AG04450 (cell line): ENCODE measurements at regions not wholly inside any gene's neighbourhood (a gene's known extent, or its start where the extent isn't known, plus 50 kb on each side); places are given as distances from the start of the nearest gene placed in this dataset.

Source experiments
- CTCF ChIA-PET: fragments of 300-600, 350-600 bp; formaldehyde crosslinking; extraction: SDS; loops from one replicate; lab custom pipeline; 2022; ENCODE audit warnings: antibody characterized with exemption, inconsistent platforms; lab: Charles Lee
- POLR2A ChIA-PET: fragments of 350-600 bp; formaldehyde crosslinking; extraction: SDS; loops from one replicate; lab custom pipeline; 2021; ENCODE audit warnings: antibody characterized with exemption, inconsistent platforms; lab: Yijun Ruan, JAX
- DNase-seq: peaks from one replicate; pipeline ENCODE4 v3.0.0-alpha.2; 2011; ENCODE audit warnings: low read depth, low spot score
- H3K27ac ChIP-seq: one replicate; pipeline ENCODE4 v1.5.1; 2012; ENCODE audit warnings: low read depth, low read length, control low read depth
- H3K27me3 ChIP-seq: one replicate; pipeline ENCODE4 v1.6.0; 2012; ENCODE audit warnings: low read length; ENCODE audit not compliant: control insufficient read depth, insufficient read depth
- H3K4me3 ChIP-seq: 2 replicates; pipeline ENCODE4 v1.5.1; 2011; ENCODE audit warnings: mild to moderate bottlenecking, low read depth, low read length, control low read depth
- H3K9me3 ChIP-seq: 2 replicates; pipeline ENCODE4 v1.5.1; 2012; ENCODE audit warnings: low read length; ENCODE audit not compliant: control insufficient read depth, insufficient read depth
- CTCF ChIP-seq: IDR thresholded peaks from 2 replicates; pipeline ENCODE4 v1.5.1; 2011; ENCODE audit warnings: low read depth, low read length, control low read depth, inconsistent platforms

- no peak for DNase-seq
- Histone ChIP-seq H3K9me3 (peaks cover 31% of the 10 kb centered on the region), H3K27ac (no peak overlapping the region), H3K27me3 (no peaks in the 10 kb centered on the region), H3K4me3 (no peak overlapping the region)
- CTCF ChIA-PET = no interaction called here
- POLR2A ChIA-PET = no interaction called here
- no peak for TF ChIP-seq CTCF
Measured at GRCh38 chr14:40727107-40727506, 879.6 kb upstream of the LRFN5 start.

- CTCF ChIA-PET = no interaction called here
- Histone ChIP-seq H3K27ac (no peak overlapping the region), H3K4me3 (no peak overlapping the region), H3K27me3 (no peaks in the 10 kb centered on the region), H3K9me3 (peaks cover 7% of the 10 kb centered on the region)
- POLR2A ChIA-PET = no interaction called here
- TF ChIP-seq CTCF = no peak
- DNase-seq = no peak
Measured at GRCh38 chr14:40713387-40713786, 893.3 kb upstream of the LRFN5 start.

- TF ChIP-seq CTCF = no peak
- Histone ChIP-seq H3K27me3 (no peaks in the 10 kb centered on the region), H3K27ac (no peak overlapping the region), H3K4me3 (no peak overlapping the region), H3K9me3 (peaks cover 17% of the 10 kb centered on the region; the same call in 1 of the 2 replicates)
- CTCF ChIA-PET = no interaction called here
- POLR2A ChIA-PET = no interaction called here
- DNase-seq = no peak
Measured at GRCh38 chr14:40697231-40697630, 909.4 kb upstream of the LRFN5 start.

GRCh38 chr14:40694023-40694422 lies 912.7 kb upstream of the LRFN5 start:
- ChIA-PET POLR2A (no interaction called here), CTCF (no interaction called here)
- Histone ChIP-seq H3K27me3 (no peaks in the 10 kb centered on the region), H3K27ac (no peak overlapping the region), H3K4me3 (no peak overlapping the region), H3K9me3 (peaks cover 14% of the 10 kb centered on the region; the same call in 1 of the 2 replicates)
- no peak for TF ChIP-seq CTCF
- no peak for DNase-seq

- H3K4me3 ChIP-seq = no peak overlapping the region
- TF ChIP-seq CTCF = no peak
- peaks cover 12% of the 10 kb centered on the region; the same call in 1 of the 2 replicates for H3K9me3 ChIP-seq
- no peak for DNase-seq
- no peaks in the 10 kb centered on the region for H3K27me3 ChIP-seq
- no peak overlapping the region for H3K27ac ChIP-seq
- ChIA-PET CTCF (no interaction called here), POLR2A (no interaction called here)
Measured at GRCh38 chr14:40691066-40691465, 915.6 kb upstream of the LRFN5 start.
